HS-5 (cell line): ENCODE measurements at regions not wholly inside any gene's neighbourhood (a gene's known extent, or its start where the extent isn't known, plus 50 kb on each side); places are given as distances from the start of the nearest gene placed in this dataset.

Source experiments
- DNase-seq: peaks from one replicate; pipeline ENCODE4 v3.0.0-alpha.2; 2012; ENCODE audit warnings: low read depth

DNA sequence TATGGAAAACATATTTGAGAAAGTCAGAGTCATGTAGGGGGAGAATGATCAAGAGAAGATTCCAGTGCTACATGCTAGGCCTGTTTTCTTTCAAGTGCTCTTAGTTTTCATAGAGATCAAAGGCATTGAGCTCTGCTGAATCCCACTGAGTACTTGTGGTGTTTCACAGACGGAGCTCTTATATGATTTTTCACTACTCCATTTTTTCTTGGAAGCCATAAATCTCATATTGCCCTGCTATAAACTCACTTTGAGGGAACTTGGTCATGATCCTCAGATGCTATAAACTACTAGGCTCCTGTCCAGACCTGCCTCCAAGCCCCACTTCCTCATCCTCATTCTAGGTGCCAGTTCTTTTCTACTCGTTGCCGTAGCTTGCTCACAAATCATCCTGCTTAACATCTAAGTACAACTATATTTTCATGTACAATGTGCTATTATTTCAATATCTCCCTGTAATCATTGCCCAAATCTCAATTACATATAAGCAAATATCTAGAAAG is 180.8 kb upstream of the CCDC179 start:
- DNase-seq: no peak

DNA sequence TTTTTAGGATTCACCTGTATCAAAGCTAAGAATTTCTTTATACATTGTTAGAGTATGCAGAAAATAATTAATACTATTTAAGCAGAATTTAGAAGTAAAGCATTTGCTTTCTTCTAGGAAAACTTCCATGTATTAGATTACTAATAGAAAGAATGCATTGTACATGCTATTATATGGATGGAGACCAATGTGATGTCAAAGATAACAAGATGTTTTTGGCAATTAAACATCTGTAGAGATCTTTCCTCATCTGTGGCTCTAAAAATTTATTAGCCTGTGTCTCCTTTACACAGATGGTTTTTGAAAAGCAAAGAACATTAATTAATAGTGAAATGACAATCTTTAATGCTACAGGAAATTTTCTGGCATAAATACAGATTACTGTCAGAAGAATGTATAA is 198.4 kb upstream of the CCDC179 start:
- no peak for DNase-seq

DNA sequence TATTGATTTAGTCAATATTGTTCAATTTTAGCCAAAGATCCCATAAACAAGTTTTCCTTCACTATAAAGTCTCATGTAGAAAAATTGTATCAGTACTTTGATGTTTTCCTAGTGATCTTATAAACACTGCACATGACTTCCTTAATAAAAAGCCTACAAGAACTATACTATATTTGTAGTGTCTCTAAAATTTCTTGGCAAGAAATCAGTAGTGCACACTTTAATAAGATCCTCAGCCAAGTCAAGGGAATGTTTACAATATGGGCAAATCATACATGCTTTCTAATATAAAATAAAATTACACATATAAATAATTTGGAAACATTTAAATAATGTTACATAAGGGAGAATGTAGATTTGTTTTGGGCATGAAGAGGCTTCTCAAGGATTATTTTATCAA is 203.0 kb upstream of the CCDC179 start:
- DNase-seq: no peak

DNA sequence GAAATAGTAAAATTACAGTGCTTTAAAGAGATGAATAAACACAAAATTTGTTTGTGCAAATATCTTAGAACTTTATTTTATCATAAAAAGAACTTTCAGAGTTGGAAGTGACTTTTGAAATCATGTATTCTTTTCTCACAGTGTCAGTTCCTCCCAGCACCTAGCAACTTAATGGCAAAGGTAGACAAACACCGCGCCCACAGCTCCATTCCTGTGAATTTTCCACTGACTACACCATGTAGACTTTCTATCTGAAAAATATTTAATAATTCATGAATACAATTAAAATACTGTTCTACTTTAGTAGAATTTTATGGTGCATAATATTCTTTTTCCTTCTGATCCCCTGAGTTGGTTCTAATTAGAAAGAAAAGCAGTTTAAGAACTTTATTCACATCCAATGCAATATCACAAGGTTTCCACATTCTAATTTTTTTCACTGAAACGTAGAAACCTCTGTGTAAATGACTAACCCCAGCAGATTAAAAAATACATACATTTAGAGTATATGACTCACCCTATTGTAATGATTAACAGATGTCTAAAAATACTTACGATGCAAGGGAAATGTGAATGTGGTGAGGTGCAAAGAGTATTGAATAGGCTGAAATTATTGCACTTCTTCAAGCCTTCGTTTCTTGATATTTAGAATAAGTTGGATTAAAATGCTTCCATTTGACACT is 218.2 kb upstream of the CCDC179 start:
- DNase-seq: peak; percentile 53

DNA sequence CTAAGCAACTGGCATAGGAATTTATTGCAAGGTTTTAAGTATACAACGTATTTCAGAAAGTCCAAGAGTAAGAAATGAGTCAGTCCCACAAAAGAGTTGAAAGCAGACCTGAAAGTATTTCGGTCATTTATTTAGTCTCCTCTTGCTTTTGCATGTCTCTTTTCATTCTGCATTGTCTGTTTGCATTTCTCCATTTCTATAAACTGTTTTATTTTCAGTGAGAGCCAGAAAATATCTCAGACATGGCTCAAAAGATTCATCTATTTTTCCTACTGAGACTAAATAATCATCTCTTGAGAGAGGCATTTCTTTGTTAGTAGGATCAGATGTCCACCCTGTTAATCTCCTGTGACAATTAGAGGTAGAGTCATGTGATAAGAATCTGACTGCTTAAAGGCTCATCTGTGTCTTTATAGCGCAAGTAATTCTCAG is 219.1 kb upstream of the CCDC179 start:
- no peak for DNase-seq

DNA sequence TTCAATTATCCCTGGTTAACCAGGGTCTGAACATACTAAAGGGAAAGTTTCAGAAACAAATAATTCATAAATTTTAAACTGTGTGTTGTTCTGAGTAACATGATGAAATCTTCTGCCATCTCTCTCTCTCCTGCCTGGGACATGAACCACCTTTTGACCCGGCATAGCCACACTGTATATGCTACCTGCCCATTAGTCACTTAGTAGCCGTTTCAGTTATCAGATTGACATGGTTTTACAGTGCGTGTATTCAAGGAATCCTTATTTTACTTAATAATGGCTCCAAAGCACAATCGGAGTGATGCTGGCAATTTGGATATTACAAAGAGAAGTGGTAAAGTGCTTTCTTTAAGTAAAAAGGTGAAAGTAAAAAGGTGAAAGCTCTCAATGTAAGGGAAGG is 227.1 kb upstream of the CCDC179 start:
- DNase-seq: no peak

DNA sequence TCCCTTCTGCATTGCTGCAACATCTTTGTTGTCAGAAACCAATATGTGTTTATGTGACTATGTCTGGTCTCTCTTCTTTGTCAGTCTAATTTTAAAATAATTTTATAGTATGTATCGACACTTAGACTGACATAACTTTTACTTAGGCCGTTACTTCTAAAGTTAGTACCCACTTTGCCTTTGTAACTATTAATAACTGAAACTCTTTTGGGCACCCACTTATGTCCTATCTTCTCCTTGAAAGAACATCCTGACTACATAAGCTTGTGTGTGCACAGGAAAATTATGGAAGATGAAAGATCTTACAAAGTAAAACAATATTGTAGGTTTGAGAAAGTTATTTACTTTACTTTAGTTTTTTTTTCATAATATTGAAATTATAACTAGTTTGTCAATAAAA is 230.4 kb upstream of the CCDC179 start:
- no peak for DNase-seq

DNA sequence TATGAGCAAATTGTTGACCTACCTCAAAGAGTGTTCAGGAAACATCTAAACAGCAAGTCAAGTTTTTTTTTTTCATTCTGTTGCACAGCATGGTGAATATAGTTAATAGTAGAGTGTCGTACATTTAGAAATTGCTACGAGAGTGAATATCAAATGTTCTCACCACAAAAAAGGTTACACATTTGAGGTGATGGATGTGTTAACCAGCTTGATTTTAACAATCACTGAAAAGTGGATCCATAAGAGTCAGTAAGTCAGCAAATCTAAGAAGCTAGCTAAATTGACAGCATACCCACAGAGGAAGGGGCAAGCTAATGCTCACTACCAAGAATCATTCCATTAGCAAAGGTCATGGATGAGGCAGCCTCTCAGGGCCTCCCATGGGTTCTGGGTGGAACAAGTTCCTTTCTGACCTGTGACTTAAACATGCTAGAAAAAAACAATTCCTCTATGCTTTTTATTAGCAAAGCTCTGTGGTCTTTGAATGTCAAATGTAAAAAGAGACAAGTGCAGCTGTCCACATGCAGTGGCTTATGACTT is 235.4 kb upstream of the CCDC179 start:
- no peak for DNase-seq

DNA sequence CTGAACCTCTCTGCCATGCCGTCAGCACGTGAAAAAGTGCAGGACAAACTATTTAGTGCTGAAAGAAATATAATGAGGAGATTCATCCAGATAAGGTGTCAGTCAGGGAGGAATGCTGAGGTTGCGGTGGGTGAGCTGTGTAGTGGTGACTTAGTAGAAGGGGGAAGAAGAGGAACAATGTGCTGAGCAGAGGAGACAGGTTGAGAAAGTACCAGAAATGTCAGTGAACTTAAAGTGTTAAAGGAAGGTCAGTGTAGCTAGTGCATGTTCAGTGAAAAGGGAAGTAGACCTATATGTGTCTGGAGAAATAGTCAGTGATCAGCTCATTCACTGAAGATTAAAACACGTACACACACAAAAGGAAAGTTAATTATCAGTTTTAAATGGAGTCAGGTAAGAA is 237.6 kb upstream of the CCDC179 start:
- DNase-seq: no peak

DNA sequence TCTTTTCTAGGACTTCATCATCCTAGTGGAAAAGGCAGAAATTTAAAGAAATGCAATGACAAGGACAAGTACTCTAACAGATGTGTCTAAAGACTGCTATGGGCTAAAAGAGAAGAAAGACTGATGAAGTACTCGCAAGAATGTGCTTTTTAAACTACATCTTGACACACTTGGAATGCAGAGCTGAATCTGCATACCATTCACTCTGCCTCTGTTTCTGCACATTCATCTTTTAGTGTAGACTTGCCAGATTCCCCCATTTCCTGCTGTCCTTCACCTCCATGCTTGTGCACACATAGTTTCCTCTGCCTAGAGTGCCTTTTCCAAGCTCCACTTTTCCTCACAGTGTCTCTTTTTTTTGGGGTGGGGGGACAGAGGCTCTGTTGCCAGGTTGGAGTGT is 239.0 kb upstream of the CCDC179 start:
- DNase-seq: no peak

DNA sequence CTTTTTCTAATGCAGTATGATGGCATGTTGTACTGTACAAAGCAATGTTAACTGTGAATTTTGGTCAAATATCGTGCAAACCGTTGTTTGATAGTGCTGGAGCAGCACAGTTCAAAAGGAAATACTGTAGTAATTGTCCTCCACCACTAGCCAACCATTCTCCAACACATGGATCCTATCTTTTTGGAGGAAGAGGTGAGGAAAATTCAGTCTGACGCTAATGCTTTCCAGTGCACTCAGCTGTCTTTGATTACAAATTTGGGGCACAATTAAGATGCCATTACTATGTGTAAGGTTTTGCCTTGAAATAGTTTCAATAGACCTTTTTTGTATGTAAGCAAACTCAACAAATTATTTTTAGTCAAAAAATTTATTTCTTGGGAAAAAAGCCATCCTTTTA is 240.5 kb upstream of the CCDC179 start:
- no peak for DNase-seq

DNA sequence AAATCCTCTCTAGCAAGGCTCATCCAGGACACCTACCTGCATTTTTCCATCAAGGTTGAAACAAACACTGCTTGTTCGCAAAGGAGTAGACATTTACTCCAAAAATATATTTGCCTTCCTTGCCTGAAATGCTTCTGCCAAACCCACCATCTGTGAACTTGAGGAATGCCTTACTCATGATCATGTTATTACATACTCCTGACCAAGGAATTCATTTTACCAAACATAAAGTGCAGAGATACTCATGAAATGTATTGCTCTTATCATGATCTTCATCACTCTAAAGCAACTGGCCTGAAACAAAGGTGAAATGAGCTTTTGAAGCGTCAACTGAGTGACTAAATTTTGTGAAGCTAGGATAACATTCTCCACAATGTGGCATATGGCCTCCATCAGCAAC is 243.1 kb upstream of the CCDC179 start:
- no peak for DNase-seq

DNA sequence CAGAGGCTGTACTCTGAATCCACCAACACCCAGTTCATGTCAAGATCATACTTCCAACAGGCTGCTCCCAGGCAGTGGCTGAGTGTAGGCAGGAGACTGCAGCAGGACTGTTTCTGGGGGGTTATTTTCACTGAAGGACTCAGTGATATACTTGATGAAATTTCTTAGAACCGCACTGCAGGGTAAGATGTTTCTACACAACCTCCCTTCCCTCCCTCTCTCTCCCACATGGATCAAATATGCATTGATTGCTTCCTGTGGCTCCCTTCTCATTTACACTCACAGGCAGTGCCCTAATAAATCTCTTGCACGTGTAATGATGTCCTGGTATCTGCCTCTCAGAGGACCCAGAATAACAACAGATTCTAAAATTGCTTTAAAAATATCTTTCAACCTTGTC is 251.3 kb upstream of the CCDC179 start:
- DNase-seq: no peak

DNA sequence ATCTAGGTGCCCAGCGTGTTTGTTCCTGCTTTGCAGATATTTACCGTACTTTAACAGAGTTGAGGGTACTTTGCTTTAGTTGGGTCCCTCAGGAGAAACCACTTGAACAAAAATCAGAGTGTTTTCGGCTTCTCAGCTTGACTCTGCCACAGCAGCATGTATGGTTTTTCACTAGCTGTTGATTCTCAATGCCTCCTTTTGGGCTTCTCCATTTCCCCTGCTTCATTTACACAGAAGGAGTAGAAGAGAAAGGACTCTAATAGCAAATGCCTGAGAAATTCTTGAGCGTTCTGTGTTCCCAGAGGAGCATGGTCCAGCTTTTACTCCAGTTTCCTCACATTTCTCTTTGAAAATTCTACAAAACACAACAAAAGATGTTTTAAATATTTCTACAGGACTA is 252.1 kb upstream of the CCDC179 start:
- no peak for DNase-seq

DNA sequence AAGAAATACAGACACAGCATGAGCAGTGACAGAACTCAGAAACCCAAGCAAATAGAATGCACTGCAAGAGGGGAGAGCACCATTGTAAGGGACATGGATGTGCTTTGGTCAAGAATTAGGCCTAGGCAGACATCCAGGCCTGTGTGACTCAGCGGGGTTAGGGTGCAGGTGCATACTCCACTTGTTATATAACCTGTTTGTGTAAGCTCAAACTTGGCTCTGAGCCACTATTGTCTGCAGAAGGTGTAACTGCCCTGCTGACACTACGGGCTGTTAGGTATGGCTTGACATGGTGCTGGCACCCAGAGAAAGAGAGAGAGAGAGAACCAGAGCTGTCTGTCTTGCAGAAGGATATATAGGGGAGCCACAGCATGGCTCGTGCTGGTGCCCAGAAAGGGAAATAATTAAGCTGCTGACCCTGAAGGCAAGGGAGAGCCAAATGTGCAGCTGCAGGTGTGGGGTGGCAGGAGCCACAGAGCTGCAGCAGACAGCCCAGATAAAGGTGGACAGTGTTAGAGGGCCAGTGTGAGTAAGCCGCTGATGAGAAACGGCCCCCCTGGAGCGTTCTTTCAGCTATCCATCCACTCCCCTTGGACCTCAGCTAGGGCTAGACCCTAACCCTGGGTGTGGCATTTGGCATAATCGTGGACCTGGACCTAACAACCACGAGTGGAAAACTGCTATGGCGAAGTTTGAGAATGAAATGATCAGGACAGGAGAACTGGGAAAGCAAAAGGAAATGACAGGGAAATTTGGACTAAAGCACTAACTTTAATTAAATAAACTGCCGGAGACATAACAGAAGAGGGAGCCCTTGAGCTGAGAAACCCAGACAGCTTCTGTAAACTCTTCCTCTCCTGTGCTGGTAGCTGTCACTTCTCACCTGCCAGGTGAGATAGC is 253.0 kb upstream of the CCDC179 start:
- DNase-seq: peak; percentile 15

DNA sequence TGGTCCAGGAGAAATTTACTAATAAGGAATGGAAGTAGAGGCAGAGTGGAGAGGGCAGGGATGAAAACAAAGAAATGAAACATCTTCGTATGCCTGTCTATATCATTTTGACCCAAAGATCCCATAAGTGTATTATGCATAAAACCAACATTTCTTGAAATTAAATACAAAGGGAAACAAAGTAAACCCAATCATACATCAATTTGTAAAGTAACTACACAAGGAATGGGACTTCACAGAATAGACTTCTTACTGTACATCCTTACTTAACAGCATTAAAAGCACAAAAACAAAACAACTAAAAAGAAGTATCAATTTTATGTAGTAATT is 253.6 kb upstream of the CCDC179 start:
- DNase-seq: no peak

DNA sequence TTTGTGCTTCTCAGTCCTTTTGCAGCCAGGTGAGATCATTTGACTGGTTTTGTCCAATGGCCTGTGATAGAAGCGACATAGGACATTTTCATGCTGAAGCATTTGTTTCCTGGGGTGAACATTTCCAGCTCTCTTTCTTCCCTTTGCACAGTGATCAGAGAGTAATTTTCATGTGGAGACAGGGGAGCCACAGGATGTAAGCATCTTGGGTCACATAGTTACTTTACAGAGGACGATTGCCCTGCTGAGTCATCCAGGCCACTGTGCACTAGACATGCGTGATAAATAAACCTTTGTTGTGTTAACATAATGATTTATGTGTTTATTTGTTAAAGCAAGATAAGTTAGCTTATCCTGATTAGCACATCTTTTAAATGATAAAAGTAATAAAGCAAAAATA is 263.5 kb upstream of the CCDC179 start:
- no peak for DNase-seq

DNA sequence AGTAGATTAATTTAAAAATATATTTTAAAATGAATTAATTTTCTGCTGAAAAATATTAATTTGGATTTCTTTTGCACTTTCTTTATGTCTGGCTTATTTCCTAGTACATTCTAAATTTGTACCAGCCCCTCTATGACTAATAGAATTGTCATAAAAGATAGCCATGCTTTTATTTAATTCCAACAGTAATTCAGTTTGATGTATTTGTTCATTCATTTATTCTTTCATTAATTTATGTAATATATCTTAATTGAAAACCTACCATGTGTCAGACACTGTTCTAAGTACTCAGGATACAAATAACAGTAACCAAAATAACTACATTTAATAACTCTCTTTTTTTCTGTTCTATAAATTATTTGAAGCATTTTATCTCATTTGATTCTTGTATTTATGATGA is 264.0 kb upstream of the CCDC179 start:
- no peak for DNase-seq

DNA sequence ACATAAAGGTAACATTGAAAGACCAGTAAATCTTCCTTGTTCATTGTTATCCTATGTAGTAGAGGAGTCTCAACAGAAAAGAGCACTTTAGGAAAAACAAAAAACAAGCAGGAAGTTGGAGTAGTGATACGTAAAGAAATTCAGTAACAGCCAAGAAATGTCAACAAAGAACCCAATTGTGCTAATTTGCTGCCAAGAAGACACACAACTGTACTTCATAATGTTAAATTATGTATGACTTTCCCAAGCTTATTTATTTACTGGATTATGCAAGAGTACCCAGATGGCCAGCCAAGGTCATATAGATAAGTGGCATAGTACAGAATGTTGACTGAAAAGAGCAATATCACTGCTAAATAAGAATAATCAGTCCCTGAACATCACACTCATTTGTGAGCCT is 264.7 kb upstream of the CCDC179 start:
- no peak for DNase-seq

DNA sequence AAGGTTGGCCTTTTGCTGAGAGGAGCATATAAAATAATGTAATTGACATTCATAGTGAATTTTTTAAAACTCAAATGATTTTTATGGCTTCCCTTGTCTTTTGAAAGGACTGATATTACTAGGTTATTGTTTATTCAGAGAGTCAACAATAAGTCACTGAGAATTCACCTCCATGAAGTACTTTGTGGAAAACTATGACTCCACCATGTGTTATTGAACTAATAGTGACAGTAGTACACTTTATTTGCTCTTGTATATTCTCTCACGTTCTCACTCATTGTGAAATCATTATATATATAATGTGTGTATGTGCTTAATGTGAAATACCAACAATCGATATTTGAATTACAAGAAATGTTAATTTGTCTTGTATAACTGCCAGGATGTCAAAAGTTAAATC is 267.4 kb upstream of the CCDC179 start:
- no peak for DNase-seq

DNA sequence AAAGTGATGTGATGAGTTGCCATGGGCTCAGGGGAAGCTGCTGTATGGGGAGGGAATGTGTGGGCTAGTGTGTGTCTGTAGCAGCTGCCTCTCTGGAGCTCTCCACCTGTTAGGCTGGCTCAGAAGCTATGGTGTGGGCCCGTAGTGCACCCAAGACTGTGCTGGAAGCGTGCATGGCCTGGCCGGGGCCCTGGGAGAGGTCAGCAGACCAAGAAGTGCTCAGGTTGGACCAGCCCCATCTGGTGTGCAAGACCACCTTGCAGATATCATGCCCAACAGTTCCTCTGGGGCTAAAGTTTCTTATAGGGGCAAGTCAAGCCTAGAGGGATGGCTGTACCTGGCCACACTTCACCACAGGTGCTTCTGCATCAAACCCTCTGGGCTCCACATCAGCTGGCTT is 274.4 kb upstream of the CCDC179 start:
- DNase-seq: no peak

DNA sequence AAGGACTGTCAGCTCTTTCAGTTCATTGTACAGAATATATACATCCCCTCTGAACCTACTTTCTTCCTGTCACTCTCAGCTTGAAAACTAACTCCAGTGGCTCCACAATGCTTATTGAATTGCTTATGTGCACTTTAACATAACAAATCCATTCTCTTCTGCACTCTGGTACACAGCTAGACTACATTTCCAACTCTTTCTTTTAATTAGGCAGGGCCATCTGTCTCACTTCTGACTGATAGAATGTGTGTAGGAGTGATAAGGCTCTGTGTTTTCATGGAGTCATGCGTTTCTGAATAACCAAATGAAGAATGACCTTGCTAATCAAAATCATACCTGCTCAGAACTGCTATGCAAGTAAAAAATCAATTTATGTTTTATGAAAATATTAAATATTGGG is 278.5 kb upstream of the CCDC179 start:
- DNase-seq: no peak

DNA sequence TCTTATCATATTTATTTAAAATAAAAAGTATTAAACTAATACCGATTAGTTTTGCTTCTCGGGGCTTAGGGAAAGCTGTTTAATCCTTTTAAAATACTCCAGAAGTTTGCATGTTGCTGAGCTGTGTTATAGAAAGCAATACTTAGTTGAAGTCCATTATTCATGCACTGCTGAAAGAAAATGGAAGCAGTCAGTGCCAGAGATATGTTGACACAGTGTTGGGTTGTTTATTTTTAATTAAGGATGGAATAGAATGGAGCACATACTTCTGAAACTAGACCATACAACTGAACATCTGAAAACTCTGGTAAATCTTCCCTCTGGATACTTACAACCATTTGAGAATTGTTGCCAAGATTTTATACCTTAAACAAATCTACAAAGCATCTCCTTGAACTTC is 282.7 kb upstream of the CCDC179 start:
- DNase-seq: no peak
